Spleen (tissue), 7 donors: ENCODE measurements at regions not wholly inside any gene's neighbourhood (a gene's known extent, or its start where the extent isn't known, plus 50 kb on each side); places are given as distances from the start of the nearest gene placed in this dataset.
"Not testable (repeated sequence)": the region's sequence is repeated elsewhere in the genome, so short reads cannot be mapped to it uniquely, and the experiment has no call there.

ENCODE experiments used
- CTCF ChIP-seq, 11 experiments: fragments of 200-600 bp in 7 of 11; fragments of 450-650 bp in 4 of 11; sonication (generic) in 4 of 11; IDR thresholded peaks in 8 of 11; conservative IDR thresholded peaks in 3 of 11; 1 replicate in 7 of 11; 2 replicates in 4 of 11; pipeline versions ENCODE4 v1.4.0 to v1.8.0; 2016 to 2021; ENCODE audit warnings: antibody characterized with exemption in 11 of 11, inconsistent platforms in 4 of 11, mild to moderate bottlenecking in 1 of 11
- POLR2A ChIP-seq, 3 donors: fragments of 450-650 bp; IDR thresholded peaks; one replicate each; pipeline ENCODE4 v1.5.1; 2017; ENCODE audit warnings: antibody characterized with exemption in 3 of 3, mild to moderate bottlenecking in 1 of 3
- POLR2AphosphoS5 ChIP-seq, 3 donors: sonication (generic); formaldehyde crosslinking; IDR thresholded peaks; one replicate each; pipeline ENCODE4 v1.5.1; 2017; ENCODE audit warnings: antibody characterized with exemption in 3 of 3
- donor health status: DM: no; HTN: no; CAD: no; lungs with moderate emphysema.
- donor health status: DM: no; HTN: no; CAD: no.
- donor health status: DM: no; HTN: no; CAD: no.

GRCh38 chr9:64105193-64105592 is 1179.8 kb downstream of the FOXD4L5 start:
- not testable (repeated sequence) for TF ChIP-seq POLR2A (IDR thresholded peaks at IDR 0.05); CTCF (IDR thresholded peaks at IDR 0.05 in 8 of 11, conservative IDR thresholded peaks at IDR 0.05 in 3 of 11); POLR2AphosphoS5 (IDR thresholded peaks at IDR 0.05)
